ENCODE measurements at regions not wholly inside any gene's neighbourhood (a gene's known extent, or its start where the extent isn't known, plus 50 kb on each side); places are given as distances from the start of the nearest gene placed in this dataset.

- TF ChIP-seq CTCF (IDR thresholded peaks at IDR 0.05; ENCODE audit: poor library complexity, severe bottlenecking) = no peak
- TF ChIP-seq MXI1 (conservative IDR thresholded peaks at IDR 0.05; ENCODE audit: poor library complexity, severe bottlenecking) = no peak
- no peak for TF ChIP-seq RAD21 (conservative IDR thresholded peaks at IDR 0.05)
- no peak for TF ChIP-seq POLR2AphosphoS5 (IDR thresholded peaks at IDR 0.05)
- TF ChIP-seq EZH2 (IDR thresholded peaks at IDR 0.05; ENCODE audit: borderline replicate concordance, insufficient read depth, low read length, poor library complexity, severe bottlenecking) = no peak
Measured at GRCh38 chr12:59847127-59847526, 251.3 kb downstream of the SLC16A7 start.

All from neural cell (in vitro differentiated cells).